ENCODE measurements at regions not wholly inside any gene's neighbourhood (a gene's known extent, or its start where the extent isn't known, plus 50 kb on each side); places are given as distances from the start of the nearest gene placed in this dataset.

- no peaks in the 10 kb centered on the region for H3K4me1 ChIP-seq
- no peaks in the 10 kb centered on the region for H3K9me3 ChIP-seq
- no peak for DNase-seq
- no peak for TF ChIP-seq CTCF (IDR thresholded peaks at IDR 0.05)
- no peak overlapping the region for H3K9ac ChIP-seq (ENCODE audit: low read depth in 2 of 2, low read length in 2 of 2)
- intact Hi-C loops (cut with DNase I), result no loop called here
- H3K27ac ChIP-seq, result no peak overlapping the region
- H3K36me3 ChIP-seq, result no peaks in the 10 kb centered on the region
- no peaks in the 10 kb centered on the region for H3K27me3 ChIP-seq
- no peak overlapping the region for H3K4me3 ChIP-seq
Measured at GRCh38 chr6:40249935-40250334, 315.7 kb upstream of the MOCS1 start.

DNA sequence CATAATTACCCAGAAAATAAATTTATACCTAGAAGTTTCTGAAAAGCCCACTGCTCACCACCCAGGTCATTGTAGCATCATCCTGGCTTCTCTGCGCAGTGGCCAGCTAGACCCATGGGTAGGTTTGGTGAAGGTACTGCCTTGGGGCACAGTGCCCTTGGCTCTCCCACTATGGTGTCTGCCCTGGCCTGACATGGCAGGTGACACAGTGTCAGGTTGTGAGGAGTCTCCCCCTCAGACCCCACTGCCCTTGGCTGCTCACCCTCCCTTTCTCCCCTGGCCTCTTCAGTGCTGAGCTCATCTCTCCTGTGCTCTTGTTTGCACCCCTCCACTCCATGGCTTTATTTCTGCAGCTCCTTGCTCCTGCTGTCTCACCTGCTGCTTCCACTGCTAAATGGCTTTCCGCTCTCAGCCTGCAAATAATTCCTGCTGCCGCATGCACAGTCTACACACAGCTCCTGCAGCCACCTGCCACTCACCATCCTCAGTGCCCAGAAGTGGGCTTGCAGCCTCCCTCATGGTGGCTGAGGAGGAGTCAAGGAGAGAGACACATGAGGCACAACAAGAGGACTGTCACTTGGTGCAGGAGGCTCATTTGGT, 313.4 kb upstream of the MOCS1 start:
- TF ChIP-seq CTCF (IDR thresholded peaks at IDR 0.05), result no peak
- Histone ChIP-seq H3K4me1 (no peaks in the 10 kb centered on the region), H3K36me3 (no peaks in the 10 kb centered on the region), H3K9me3 (no peaks in the 10 kb centered on the region), H3K27ac (no peak overlapping the region), H3K27me3 (no peaks in the 10 kb centered on the region), H3K9ac (ENCODE audit: low read depth in 2 of 2, low read length in 2 of 2) (no peak overlapping the region), H3K4me3 (no peak overlapping the region)
- no peak for DNase-seq
- intact Hi-C loops (cut with DNase I), result no loop called here

DNA sequence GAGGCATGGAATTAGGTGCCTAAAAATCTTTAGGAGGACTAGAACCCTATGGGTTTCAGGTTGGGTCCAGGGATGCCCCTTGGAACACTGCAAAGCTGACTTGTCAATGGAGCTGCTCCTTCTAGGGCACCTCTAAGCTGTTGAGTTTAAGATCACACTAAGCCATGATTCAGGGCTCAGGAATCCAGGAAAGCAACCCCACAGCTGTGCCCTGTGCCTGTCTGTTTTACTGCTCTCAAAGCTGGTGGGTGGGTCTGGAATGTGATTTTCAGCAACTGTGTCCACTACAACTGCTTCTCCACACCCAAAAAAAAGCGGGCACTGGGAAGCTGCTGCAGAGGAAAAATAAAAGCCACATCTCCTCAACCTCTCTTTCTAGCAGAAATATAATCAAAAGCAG, 310.4 kb upstream of the MOCS1 start:
- no peak for DNase-seq
- Histone ChIP-seq H3K27me3 (no peaks in the 10 kb centered on the region), H3K27ac (no peak overlapping the region), H3K4me1 (no peaks in the 10 kb centered on the region), H3K36me3 (no peaks in the 10 kb centered on the region), H3K9ac (ENCODE audit: low read depth in 2 of 2, low read length in 2 of 2) (no peak overlapping the region), H3K4me3 (no peak overlapping the region), H3K9me3 (no peaks in the 10 kb centered on the region)
- no peak for TF ChIP-seq CTCF (IDR thresholded peaks at IDR 0.05)
- intact Hi-C loops (cut with DNase I), result no loop called here

GRCh38 chr6:40232698-40233097, 298.4 kb upstream of the MOCS1 start:
- Histone ChIP-seq H3K9ac (ENCODE audit: low read depth in 2 of 2, low read length in 2 of 2) (no peak overlapping the region), H3K4me3 (no peak overlapping the region), H3K9me3 (no peaks in the 10 kb centered on the region), H3K4me1 (no peaks in the 10 kb centered on the region), H3K27me3 (no peaks in the 10 kb centered on the region), H3K27ac (no peak overlapping the region), H3K36me3 (no peaks in the 10 kb centered on the region)
- no peak for DNase-seq
- intact Hi-C loops (cut with DNase I), result no loop called here
- TF ChIP-seq CTCF (IDR thresholded peaks at IDR 0.05), result no peak

DNA sequence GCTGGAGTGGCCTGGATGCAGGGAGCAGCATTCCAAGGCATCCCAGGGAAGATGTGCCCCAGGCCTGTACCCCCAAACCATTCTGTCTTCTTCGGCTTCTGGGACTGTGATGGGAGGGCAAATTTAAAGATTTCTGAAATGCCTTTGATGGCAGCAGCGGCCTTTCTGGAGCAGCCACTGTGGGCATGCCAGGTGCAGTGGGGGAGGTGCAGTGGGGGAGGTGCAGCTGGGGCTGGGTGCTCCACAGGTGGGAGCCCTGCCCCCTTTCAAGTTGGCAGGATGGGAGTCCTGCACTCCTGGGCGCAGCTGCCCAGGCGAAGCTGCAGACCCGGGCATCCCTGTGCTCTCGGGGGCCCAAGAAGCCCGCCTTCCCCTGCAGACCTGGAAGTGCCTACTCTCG, 293.5 kb upstream of the MOCS1 start:
- Histone ChIP-seq H3K9ac (ENCODE audit: low read depth in 2 of 2, low read length in 2 of 2) (no peak overlapping the region), H3K27ac (no peak overlapping the region), H3K27me3 (no peaks in the 10 kb centered on the region), H3K36me3 (no peaks in the 10 kb centered on the region), H3K4me3 (no peak overlapping the region), H3K4me1 (no peaks in the 10 kb centered on the region), H3K9me3 (no peaks in the 10 kb centered on the region)
- TF ChIP-seq CTCF (IDR thresholded peaks at IDR 0.05), result no peak
- no peak for DNase-seq
- intact Hi-C loops (cut with DNase I), result no loop called here
